Osteoblast (primary cell): ENCODE measurements at regions not wholly inside any gene's neighbourhood (a gene's known extent, or its start where the extent isn't known, plus 50 kb on each side); places are given as distances from the start of the nearest gene placed in this dataset.
A peak's percentile ranks its signal among the peaks of the same experiment; 100 is the strongest.

ENCODE experiments used
- DNase-seq: peaks from one replicate; pipeline ENCODE4 v3.0.0; 2011; ENCODE audit warnings: low spot score, mixed read lengths; ENCODE audit not compliant: insufficient read length; ENCODE audit errors: missing footprints
- H2AFZ ChIP-seq: 2 replicates; pipeline ENCODE4 v1.6.0; 2011; ENCODE audit warnings: mild to moderate bottlenecking, low read length
- H3K27ac ChIP-seq: 2 replicates; pipeline ENCODE4 v1.5.1; 2011; ENCODE audit warnings: mild to moderate bottlenecking, low read depth, low read length, moderate library complexity
- H3K27me3 ChIP-seq: 2 replicates; pipeline ENCODE4 v1.6.0; 2012; ENCODE audit warnings: mild to moderate bottlenecking, control low read depth, inconsistent platforms, low read length, moderate library complexity; ENCODE audit not compliant: insufficient read depth
- H3K36me3 ChIP-seq: 2 replicates; pipeline ENCODE4 v1.5.1; 2011; ENCODE audit warnings: mild to moderate bottlenecking, low read length, control low read depth, moderate library complexity; ENCODE audit not compliant: insufficient read depth
- H3K4me1 ChIP-seq: 2 replicates; pipeline ENCODE4 v1.5.1; 2011; ENCODE audit warnings: mild to moderate bottlenecking, low read length, control low read depth, moderate library complexity; ENCODE audit not compliant: insufficient read depth
- H3K4me2 ChIP-seq: 2 replicates; pipeline ENCODE4 v1.6.0; 2011; ENCODE audit warnings: mild to moderate bottlenecking, low read length; ENCODE audit not compliant: insufficient read depth
- H3K4me3 ChIP-seq: fragments of 200-600 bp; sonication (generic); 3 replicates; pipeline ENCODE4 v1.5.1; 2012; ENCODE audit warnings: mild to moderate bottlenecking, low read length, inconsistent platforms; ENCODE audit not compliant: insufficient read depth
- H3K79me2 ChIP-seq: 2 replicates; pipeline ENCODE4 v1.6.0; 2012; ENCODE audit warnings: mild to moderate bottlenecking, low read length, control low read depth, inconsistent platforms; ENCODE audit not compliant: insufficient read depth
- H3K9me3 ChIP-seq: 2 replicates; pipeline ENCODE4 v1.5.1; 2011; ENCODE audit warnings: low read depth, low read length, control low read depth
- H4K20me1 ChIP-seq: 2 replicates; pipeline ENCODE4 v1.6.0; 2012; ENCODE audit warnings: mild to moderate bottlenecking, low read length, control low read depth; ENCODE audit not compliant: insufficient read depth
- CTCF ChIP-seq: IDR thresholded peaks from 2 replicates; pipeline ENCODE4 v1.5.1; 2011; ENCODE audit warnings: mild to moderate bottlenecking, low read depth, low read length, moderate library complexity; ENCODE audit errors: extremely low read depth

- Histone ChIP-seq H3K9me3 (no peaks in the 10 kb centered on the region), H3K36me3 (no peaks in the 10 kb centered on the region), H3K79me2 (no peaks in the 10 kb centered on the region), H3K27ac (no peak overlapping the region), H2AFZ (no peak overlapping the region), H4K20me1 (no peaks in the 10 kb centered on the region), H3K4me1 (no peaks in the 10 kb centered on the region), H3K4me3 (no peak overlapping the region), H3K4me2 (no peak overlapping the region), H3K27me3 (no peaks in the 10 kb centered on the region)
- TF ChIP-seq CTCF = no peak
- no peak for DNase-seq
Measured at GRCh38 chr15:100753503-100753902, 126.1 kb upstream of the ALDH1A3 start.

DNA sequence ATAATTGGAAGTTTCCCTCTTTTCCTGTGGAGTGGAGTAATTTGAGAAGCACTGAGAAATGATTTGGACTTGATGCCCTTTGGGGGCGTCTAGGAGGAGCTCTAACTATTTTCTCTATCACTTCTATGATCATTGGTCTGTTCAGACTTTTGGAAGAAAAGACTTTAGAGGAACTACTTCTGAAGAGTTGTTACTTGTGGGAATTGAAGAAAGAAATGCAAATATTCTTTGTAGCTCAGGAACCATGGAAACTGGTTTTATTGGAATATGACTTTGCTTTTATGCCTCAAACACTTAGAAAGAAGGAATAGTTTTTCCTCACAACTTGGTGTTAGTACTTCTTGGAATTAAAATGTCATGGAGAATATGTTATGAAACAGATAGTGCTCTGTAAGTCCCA is 122.0 kb upstream of the ALDH1A3 start:
- Histone ChIP-seq H2AFZ (no peak overlapping the region), H3K9me3 (no peaks in the 10 kb centered on the region), H3K4me2 (no peak overlapping the region), H3K36me3 (no peaks in the 10 kb centered on the region), H3K4me3 (no peak overlapping the region), H3K4me1 (peaks cover 21% of the 10 kb centered on the region), H4K20me1 (no peaks in the 10 kb centered on the region), H3K27ac (no peak overlapping the region), H3K27me3 (no peaks in the 10 kb centered on the region), H3K79me2 (no peaks in the 10 kb centered on the region)
- DNase-seq = no peak
- TF ChIP-seq CTCF = no peak

DNA sequence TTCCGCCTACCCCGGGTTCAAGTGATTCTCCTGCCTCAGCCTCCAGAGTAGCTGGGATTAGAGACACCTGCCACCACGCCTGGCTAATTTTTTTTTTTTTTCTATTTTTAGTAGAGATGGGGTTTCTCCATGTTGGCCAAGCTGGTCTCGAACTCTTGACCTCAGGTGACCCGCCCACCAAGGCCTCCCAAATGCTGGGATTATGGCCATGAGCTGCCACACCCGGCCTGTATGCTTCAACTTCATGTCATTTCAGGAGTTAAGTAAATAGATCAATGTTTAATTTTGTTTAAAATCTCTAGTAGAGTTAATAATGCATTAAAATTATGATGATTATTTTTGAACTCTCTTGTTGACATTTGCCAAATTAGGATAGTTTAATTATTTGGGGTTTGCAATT is 121.1 kb upstream of the ALDH1A3 start:
- H3K79me2 ChIP-seq = no peaks in the 10 kb centered on the region
- H3K4me2 ChIP-seq = peak overlapping the region; percentile 59
- no peak overlapping the region for H2AFZ ChIP-seq

DNA sequence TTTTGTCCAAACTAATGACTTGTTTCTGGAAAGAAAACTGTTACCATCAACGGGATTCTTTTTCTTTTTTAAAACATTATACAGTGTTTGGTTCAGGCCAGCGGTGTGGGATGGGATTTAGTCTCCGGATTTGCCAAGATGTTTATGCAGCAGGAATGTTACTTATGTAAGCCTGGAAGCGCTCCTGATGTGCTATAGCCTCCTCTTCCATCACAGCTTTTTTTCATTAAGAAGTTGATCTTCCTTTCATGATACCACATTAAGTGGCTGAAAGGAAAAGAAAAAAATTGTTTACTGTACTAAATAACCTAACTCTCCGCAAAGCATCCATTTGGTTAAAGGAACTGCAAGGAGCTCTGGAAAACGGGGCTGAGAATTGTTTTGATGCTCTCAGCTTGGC is 120.5 kb upstream of the ALDH1A3 start:
- Histone ChIP-seq H3K4me1 (peaks cover 30% of the 10 kb centered on the region), H2AFZ (no peak overlapping the region), H3K27ac (peak overlapping the region; percentile 42), H3K27me3 (no peaks in the 10 kb centered on the region), H4K20me1 (no peaks in the 10 kb centered on the region), H3K4me2 (peak overlapping the region; percentile 59), H3K9me3 (no peaks in the 10 kb centered on the region), H3K4me3 (no peak overlapping the region), H3K36me3 (no peaks in the 10 kb centered on the region), H3K79me2 (no peaks in the 10 kb centered on the region)
- no peak for TF ChIP-seq CTCF
- peak; percentile 54 for DNase-seq

More for the DNA sequence above, 121.1 kb upstream of the ALDH1A3 start:
- no peaks in the 10 kb centered on the region for H3K9me3 ChIP-seq
- H3K4me3 ChIP-seq = no peak overlapping the region
- no peaks in the 10 kb centered on the region for H3K36me3 ChIP-seq
- no peak for TF ChIP-seq CTCF
- H4K20me1 ChIP-seq = no peaks in the 10 kb centered on the region
- H3K27me3 ChIP-seq = no peaks in the 10 kb centered on the region
- H3K27ac ChIP-seq = peak overlapping the region; percentile 42
- DNase-seq = no peak
- H3K4me1 ChIP-seq = peaks cover 25% of the 10 kb centered on the region
